CD4-positive, alpha-beta T cell treated with Interleukin-1 beta for 1 hour (primary cell): ENCODE measurements at regions not wholly inside any gene's neighbourhood (a gene's known extent, or its start where the extent isn't known, plus 50 kb on each side); places are given as distances from the start of the nearest gene placed in this dataset.

ENCODE experiments used
- DNase-seq, 2 donors: peaks; one replicate each; pipeline ENCODE4 v3.0.0-alpha.2; 2020 to 2022

GRCh38 chr18:47593744-47594472 is 336.6 kb downstream of the SMAD2 start:
- DNase-seq: no peak

- no peak for DNase-seq
These were observed 339.0 kb downstream of the SMAD2 start for GRCh38 chr18:47591429-47591828.

GRCh38 chr18:47587587-47587986 is 336.1 kb upstream of the SKOR2 start:
- no peak for DNase-seq

- DNase-seq: no peak
These were observed 335.1 kb upstream of the SKOR2 start for GRCh38 chr18:47586418-47587070.

- no peak for DNase-seq
These were observed 334.5 kb upstream of the SKOR2 start for GRCh38 chr18:47585914-47586313.

GRCh38 chr18:47585136-47585535 is 333.7 kb upstream of the SKOR2 start:
- no peak for DNase-seq

GRCh38 chr18:47582093-47582492 is 330.6 kb upstream of the SKOR2 start:
- no peak for DNase-seq

GRCh38 chr18:47577520-47577919 is 326.1 kb upstream of the SKOR2 start:
- no peak for DNase-seq

GRCh38 chr18:47574966-47575365 is 323.5 kb upstream of the SKOR2 start:
- no peak for DNase-seq

GRCh38 chr18:47571957-47572356 is 320.5 kb upstream of the SKOR2 start:
- DNase-seq: no peak

GRCh38 chr18:47566809-47567208 is 315.3 kb upstream of the SKOR2 start:
- DNase-seq: no peak

GRCh38 chr18:47560723-47561715 is 309.6 kb upstream of the SKOR2 start:
- DNase-seq: no peak

GRCh38 chr18:47558110-47558750 is 306.8 kb upstream of the SKOR2 start:
- no peak for DNase-seq

GRCh38 chr18:47557160-47557559 is 305.7 kb upstream of the SKOR2 start:
- DNase-seq: no peak

GRCh38 chr18:47552783-47553182 is 301.3 kb upstream of the SKOR2 start:
- DNase-seq: no peak

GRCh38 chr18:47550611-47551010 is 299.2 kb upstream of the SKOR2 start:
- DNase-seq: no peak

GRCh38 chr18:47549021-47549540 is 297.6 kb upstream of the SKOR2 start:
- no peak for DNase-seq

- DNase-seq: no peak
These were observed 296.2 kb upstream of the SKOR2 start for GRCh38 chr18:47547539-47548202.

GRCh38 chr18:47545613-47546012 is 294.2 kb upstream of the SKOR2 start:
- DNase-seq: no peak

GRCh38 chr18:47543080-47543479 is 291.6 kb upstream of the SKOR2 start:
- DNase-seq: no peak

GRCh38 chr18:47542551-47542950 is 291.1 kb upstream of the SKOR2 start:
- DNase-seq: no peak

- DNase-seq: no peak
These were observed 280.3 kb upstream of the SKOR2 start for GRCh38 chr18:47531717-47532116.
